SU-DHL-6 (cell line): ENCODE measurements at regions not wholly inside any gene's neighbourhood (a gene's known extent, or its start where the extent isn't known, plus 50 kb on each side); places are given as distances from the start of the nearest gene placed in this dataset.

ENCODE experiments used
- H2AFZ ChIP-seq: fragments of 200-600 bp; sonication (generic); 2 replicates; pipeline ENCODE4 v1.6.1; 2014; ENCODE audit warnings: low read depth, mild to moderate bottlenecking, moderate library complexity, mixed read lengths, antibody characterized with exemption, low read length; ENCODE audit not compliant: severe bottlenecking
- H3F3A ChIP-seq: fragments of 200-600 bp; shearing (Covaris generic); 2 replicates; pipeline ENCODE4 v1.6.0; 2016; ENCODE audit warnings: antibody characterized with exemption, mild to moderate bottlenecking; ENCODE audit not compliant: insufficient read depth
- H3K27ac ChIP-seq: fragments of 200-600 bp; sonication (generic); 2 replicates; pipeline ENCODE4 v1.5.1; 2016; ENCODE audit warnings: low read depth, mild to moderate bottlenecking, low read length, moderate library complexity, mixed read lengths
- H3K27me3 ChIP-seq: fragments of 200-600 bp; sonication (generic), shearing (Covaris generic); 2 replicates; pipeline ENCODE4 v1.6.0; 2014; ENCODE audit warnings: mild to moderate bottlenecking, low read length
- H3K36me3 ChIP-seq: fragments of 200-600 bp; sonication (generic); 2 replicates; pipeline ENCODE4 v1.6.1; 2014; ENCODE audit warnings: mild to moderate bottlenecking, low read length, mixed read lengths
- H3K4me2 ChIP-seq: fragments of 300-600, 200-600 bp; shearing (Covaris generic), sonication (generic); 2 replicates; pipeline ENCODE4 v1.6.0; 2014; ENCODE audit warnings: low read length, low read depth, mild to moderate bottlenecking; ENCODE audit not compliant: poor library complexity, severe bottlenecking
- H3K4me3 ChIP-seq: fragments of 200-600 bp; sonication (generic); 2 replicates; pipeline ENCODE4 v1.5.1; 2014; ENCODE audit warnings: antibody characterized with exemption, low read length, mild to moderate bottlenecking, mixed read lengths; ENCODE audit not compliant: insufficient read depth, poor library complexity, severe bottlenecking
- H3K79me2 ChIP-seq: fragments of 200-600 bp; sonication (generic); 2 replicates; pipeline ENCODE4 v1.6.1; 2014; ENCODE audit warnings: mild to moderate bottlenecking, low read length, moderate library complexity; ENCODE audit not compliant: insufficient read depth
- H3K9ac ChIP-seq: fragments of 200-600 bp; sonication (generic); 2 replicates; pipeline ENCODE4 v1.7.0; 2014; ENCODE audit warnings: mild to moderate bottlenecking, low read length
- H3K9me2 ChIP-seq: fragments of 200-600 bp; sonication (generic); replicated peaks from 2 replicates; pipeline ENCODE4 v1.6.1; 2014; ENCODE audit warnings: low read length; ENCODE audit not compliant: insufficient read depth
- H3K9me3 ChIP-seq: fragments of 200-600 bp; sonication (generic); 2 replicates; pipeline ENCODE4 v1.6.1; 2014; ENCODE audit warnings: low read length, mixed read lengths; ENCODE audit not compliant: insufficient read depth
- H4K20me1 ChIP-seq: fragments of 200-600 bp; sonication (generic); 2 replicates; pipeline ENCODE4 v1.6.1; 2014; ENCODE audit warnings: low read depth, mild to moderate bottlenecking, antibody characterized with exemption, low read length, moderate library complexity, mixed read lengths
- EZH2phosphoT487 ChIP-seq: fragments of 200-600 bp; sonication (generic), shearing (Covaris generic); conservative IDR thresholded peaks from 2 replicates; pipeline ENCODE4 v1.6.1; 2018; ENCODE audit warnings: mild to moderate bottlenecking, antibody characterized with exemption, low read length, moderate library complexity, mixed read lengths
- TF ChIP-seq, protein P1 (sequence below): fragments of 200-600 bp; sonication (generic); IDR thresholded peaks from one replicate; pipeline ENCODE4 v1.5.1; 2017; ENCODE audit warnings: antibody characterized with exemption, mild to moderate bottlenecking, low read length, moderate library complexity; ENCODE audit not compliant: insufficient read depth, poor library complexity, severe bottlenecking

DNA sequence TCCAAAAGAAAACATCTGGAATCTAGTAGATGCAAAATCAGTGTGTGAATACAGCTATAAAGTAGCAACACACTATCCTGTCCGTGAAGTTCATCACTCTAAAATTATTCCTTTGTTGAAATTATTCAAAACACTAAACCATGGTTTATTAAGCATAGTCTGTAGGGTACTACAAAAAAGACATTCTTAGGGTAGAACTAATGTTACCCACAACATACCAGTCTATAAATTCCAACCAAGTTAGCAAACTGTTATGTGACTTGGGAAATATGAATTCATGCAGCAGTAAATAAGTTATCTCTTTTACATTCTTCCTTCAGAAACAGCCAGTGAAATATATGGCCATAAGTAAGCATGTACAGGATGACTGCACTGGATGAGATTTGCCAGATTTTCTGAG, 580.3 kb upstream of the ADGRB3 start:
- Histone ChIP-seq H4K20me1 (no peaks in the 10 kb centered on the region), H3K4me3 (no peak overlapping the region), H3K9ac (no peak overlapping the region), H3K9me3 (no peaks in the 10 kb centered on the region), H3K27me3 (no peaks in the 10 kb centered on the region), H3K27ac (no peak overlapping the region), H2AFZ (peak overlapping the region; percentile 47), H3F3A (no peaks in the 10 kb centered on the region), H3K79me2 (no peaks in the 10 kb centered on the region), H3K9me2 (no peaks in the 10 kb centered on the region), H3K4me2 (no peak overlapping the region), H3K36me3 (0 out of 2 replicates have a peak, but pooled peaks cover 5% of the 10 kb centered on the region)
- TF ChIP-seq, protein P1, sequence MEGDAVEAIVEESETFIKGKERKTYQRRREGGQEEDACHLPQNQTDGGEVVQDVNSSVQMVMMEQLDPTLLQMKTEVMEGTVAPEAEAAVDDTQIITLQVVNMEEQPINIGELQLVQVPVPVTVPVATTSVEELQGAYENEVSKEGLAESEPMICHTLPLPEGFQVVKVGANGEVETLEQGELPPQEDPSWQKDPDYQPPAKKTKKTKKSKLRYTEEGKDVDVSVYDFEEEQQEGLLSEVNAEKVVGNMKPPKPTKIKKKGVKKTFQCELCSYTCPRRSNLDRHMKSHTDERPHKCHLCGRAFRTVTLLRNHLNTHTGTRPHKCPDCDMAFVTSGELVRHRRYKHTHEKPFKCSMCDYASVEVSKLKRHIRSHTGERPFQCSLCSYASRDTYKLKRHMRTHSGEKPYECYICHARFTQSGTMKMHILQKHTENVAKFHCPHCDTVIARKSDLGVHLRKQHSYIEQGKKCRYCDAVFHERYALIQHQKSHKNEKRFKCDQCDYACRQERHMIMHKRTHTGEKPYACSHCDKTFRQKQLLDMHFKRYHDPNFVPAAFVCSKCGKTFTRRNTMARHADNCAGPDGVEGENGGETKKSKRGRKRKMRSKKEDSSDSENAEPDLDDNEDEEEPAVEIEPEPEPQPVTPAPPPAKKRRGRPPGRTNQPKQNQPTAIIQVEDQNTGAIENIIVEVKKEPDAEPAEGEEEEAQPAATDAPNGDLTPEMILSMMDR = no peak
- TF ChIP-seq EZH2phosphoT487 = no peak

DNA sequence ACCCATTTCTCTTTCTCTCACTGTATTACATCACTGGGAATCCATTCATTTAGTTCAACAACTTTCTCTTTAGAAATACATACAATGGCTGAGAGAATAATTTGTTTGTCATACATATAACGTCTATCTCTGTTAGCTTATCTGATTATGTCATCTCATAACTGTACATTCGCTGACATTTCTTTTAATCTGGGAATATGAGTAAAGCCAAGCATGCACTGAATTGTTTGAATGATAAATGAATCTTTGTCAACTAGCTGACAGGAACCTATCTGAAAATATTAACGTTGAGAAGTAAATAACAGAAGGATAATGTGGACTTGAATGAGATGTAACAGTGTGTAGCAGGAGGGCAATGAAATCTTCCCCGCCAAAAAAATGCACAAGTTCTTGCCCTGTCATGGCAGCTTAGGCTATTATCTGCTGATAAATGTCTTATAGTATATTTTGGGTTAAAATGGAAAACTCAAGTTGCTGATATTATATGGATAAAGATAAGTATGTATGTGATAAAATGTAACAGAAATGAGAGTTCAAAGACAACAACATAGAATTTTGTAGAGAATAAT, 581.2 kb upstream of the ADGRB3 start:
- TF ChIP-seq, protein P1 = no peak
- TF ChIP-seq EZH2phosphoT487 = no peak
- Histone ChIP-seq H3K4me2 (no peak overlapping the region), H3K27me3 (no peaks in the 10 kb centered on the region), H3K79me2 (no peaks in the 10 kb centered on the region), H3K4me3 (no peak overlapping the region), H3F3A (no peaks in the 10 kb centered on the region), H2AFZ (peak overlapping the region; percentile 47), H3K9me3 (no peaks in the 10 kb centered on the region), H3K36me3 (0 out of 2 replicates have a peak, but pooled peaks cover 5% of the 10 kb centered on the region), H3K27ac (no peak overlapping the region), H4K20me1 (no peaks in the 10 kb centered on the region), H3K9ac (no peak overlapping the region), H3K9me2 (no peaks in the 10 kb centered on the region)

DNA sequence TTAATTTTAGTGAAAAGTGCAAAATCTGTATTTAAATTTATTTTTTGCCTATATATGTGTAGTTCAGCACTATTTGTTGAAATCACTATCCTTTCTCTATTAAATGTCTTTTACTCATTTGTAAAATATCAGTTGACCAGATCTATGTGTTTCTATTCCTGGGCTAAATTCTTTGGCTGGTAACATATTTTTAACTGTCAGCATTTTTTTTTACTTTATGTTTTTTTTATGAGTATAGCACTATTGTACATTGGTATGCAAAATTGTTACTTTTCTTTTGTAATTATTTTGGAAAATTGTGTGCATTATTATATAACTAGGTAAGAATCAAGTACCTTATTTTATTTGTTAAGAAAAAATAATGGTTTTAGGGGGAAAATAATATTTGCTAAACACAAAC, 582.8 kb upstream of the ADGRB3 start:
- Histone ChIP-seq H3K9me2 (no peaks in the 10 kb centered on the region), H3K4me2 (no peak overlapping the region), H3K4me3 (no peak overlapping the region), H2AFZ (peak overlapping the region; percentile 5), H3K9me3 (no peaks in the 10 kb centered on the region), H3K27me3 (no peaks in the 10 kb centered on the region), H3K9ac (no peak overlapping the region), H4K20me1 (no peaks in the 10 kb centered on the region), H3K36me3 (peaks cover 5% of the 10 kb centered on the region; the same call in 1 of the 2 replicates), H3F3A (no peaks in the 10 kb centered on the region), H3K79me2 (no peaks in the 10 kb centered on the region), H3K27ac (no peak overlapping the region)
- TF ChIP-seq EZH2phosphoT487 = no peak
- TF ChIP-seq, protein P1 = no peak
